NT2/D1 (cell line): ENCODE measurements at regions not wholly inside any gene's neighbourhood (a gene's known extent, or its start where the extent isn't known, plus 50 kb on each side); places are given as distances from the start of the nearest gene placed in this dataset.

ENCODE experiments used
- DNase-seq: peaks from one replicate; pipeline ENCODE4 v3.0.0-alpha.2; 2011; ENCODE audit warnings: low read depth, low spot score
- H3K27me3 ChIP-seq: 2 replicates; pipeline ENCODE4 v1.6.0; 2011; ENCODE audit warnings: mild to moderate bottlenecking; ENCODE audit not compliant: insufficient read length, insufficient read depth
- H3K36me3 ChIP-seq: 2 replicates; pipeline ENCODE4 v1.6.1; 2011; ENCODE audit warnings: mild to moderate bottlenecking, low read length, mixed read lengths; ENCODE audit not compliant: insufficient read depth, insufficient read length
- H3K4me1 ChIP-seq: 2 replicates; pipeline ENCODE4 v1.5.1; 2011; ENCODE audit not compliant: insufficient read depth, insufficient read length
- H3K4me3 ChIP-seq: 2 replicates; pipeline ENCODE4 v1.5.1; 2011; ENCODE audit warnings: low read depth; ENCODE audit not compliant: insufficient read length
- H3K9ac ChIP-seq: 2 replicates; pipeline ENCODE4 v1.6.0; 2011; ENCODE audit warnings: low read depth; ENCODE audit not compliant: insufficient read length
- H3K9me3 ChIP-seq: 2 replicates; pipeline ENCODE4 v1.5.1; 2011; ENCODE audit warnings: mild to moderate bottlenecking, low read length; ENCODE audit not compliant: insufficient read depth
- SUZ12 ChIP-seq: IDR thresholded peaks from 2 replicates; pipeline ENCODE4 v1.6.1; 2011; ENCODE audit not compliant: insufficient read length, insufficient read depth; ENCODE audit errors: extremely low read depth
- YY1 ChIP-seq: IDR thresholded peaks from 2 replicates; pipeline ENCODE4 v1.6.1; 2011; ENCODE audit not compliant: insufficient read length, insufficient read depth
- ZNF274 ChIP-seq: IDR thresholded peaks from 2 replicates; pipeline ENCODE4 v1.6.1; 2011; ENCODE audit warnings: mild to moderate bottlenecking, low read depth, low read length

GRCh38 chr17:14752011-14752410 is 451.1 kb downstream of the HS3ST3B1 start:
- Histone ChIP-seq H3K9ac (no peak overlapping the region), H3K4me1 (no peaks in the 10 kb centered on the region)
- no peak for TF ChIP-seq ZNF274
- TF ChIP-seq SUZ12, result no peak
- TF ChIP-seq YY1, result no peak

GRCh38 chr17:14750866-14751265 is 450.0 kb downstream of the HS3ST3B1 start:
- H3K9ac ChIP-seq, result no peak overlapping the region
- H3K36me3 ChIP-seq, result no peaks in the 10 kb centered on the region
- no peaks in the 10 kb centered on the region for H3K9me3 ChIP-seq
- no peaks in the 10 kb centered on the region for H3K27me3 ChIP-seq
- no peak overlapping the region for H3K4me3 ChIP-seq
- TF ChIP-seq ZNF274 (no peak), YY1 (no peak), SUZ12 (no peak)
- no peak for DNase-seq
- H3K4me1 ChIP-seq, result no peaks in the 10 kb centered on the region

More at GRCh38 chr17:14752011-14752410, 451.1 kb downstream of the HS3ST3B1 start:
- Histone ChIP-seq H3K9me3 (no peaks in the 10 kb centered on the region), H3K36me3 (no peaks in the 10 kb centered on the region), H3K4me3 (no peak overlapping the region), H3K27me3 (no peaks in the 10 kb centered on the region)
- DNase-seq, result no peak

GRCh38 chr17:14749269-14749668 is 448.4 kb downstream of the HS3ST3B1 start:
- no peaks in the 10 kb centered on the region for H3K36me3 ChIP-seq
- H3K4me3 ChIP-seq, result no peak overlapping the region
- H3K9ac ChIP-seq, result no peak overlapping the region
- DNase-seq, result no peak
- TF ChIP-seq SUZ12, result no peak
- no peak for TF ChIP-seq YY1
- TF ChIP-seq ZNF274, result no peak
- no peaks in the 10 kb centered on the region for H3K27me3 ChIP-seq
- no peaks in the 10 kb centered on the region for H3K4me1 ChIP-seq
- H3K9me3 ChIP-seq, result no peaks in the 10 kb centered on the region

GRCh38 chr17:14748036-14748710 is 447.3 kb downstream of the HS3ST3B1 start:
- Histone ChIP-seq H3K4me3 (no peak overlapping the region), H3K9me3 (no peaks in the 10 kb centered on the region), H3K36me3 (no peaks in the 10 kb centered on the region), H3K9ac (no peak overlapping the region), H3K4me1 (no peaks in the 10 kb centered on the region), H3K27me3 (no peaks in the 10 kb centered on the region)
- no peak for TF ChIP-seq YY1
- TF ChIP-seq ZNF274, result no peak
- no peak for TF ChIP-seq SUZ12
- DNase-seq, result no peak

- no peaks in the 10 kb centered on the region for H3K27me3 ChIP-seq
- no peaks in the 10 kb centered on the region for H3K36me3 ChIP-seq
- H3K4me1 ChIP-seq, result no peaks in the 10 kb centered on the region
- no peak overlapping the region for H3K4me3 ChIP-seq
- no peak overlapping the region for H3K9ac ChIP-seq
- no peak for DNase-seq
- no peaks in the 10 kb centered on the region for H3K9me3 ChIP-seq
- TF ChIP-seq ZNF274, result no peak
- no peak for TF ChIP-seq YY1
Measured at GRCh38 chr17:14747603-14747950, 446.7 kb downstream of the HS3ST3B1 start.

- no peaks in the 10 kb centered on the region for H3K9me3 ChIP-seq
- TF ChIP-seq ZNF274 (no peak), SUZ12 (no peak), YY1 (no peak)
- no peaks in the 10 kb centered on the region for H3K4me1 ChIP-seq
- no peaks in the 10 kb centered on the region for H3K36me3 ChIP-seq
- no peak overlapping the region for H3K4me3 ChIP-seq
- H3K9ac ChIP-seq, result no peak overlapping the region
- no peaks in the 10 kb centered on the region for H3K27me3 ChIP-seq
- no peak for DNase-seq
Measured at GRCh38 chr17:14746822-14747602, 446.1 kb downstream of the HS3ST3B1 start.

GRCh38 chr17:14745541-14745940 is 444.7 kb downstream of the HS3ST3B1 start:
- Histone ChIP-seq H3K36me3 (no peaks in the 10 kb centered on the region), H3K4me1 (no peaks in the 10 kb centered on the region), H3K27me3 (no peaks in the 10 kb centered on the region), H3K4me3 (no peak overlapping the region), H3K9ac (no peak overlapping the region), H3K9me3 (no peaks in the 10 kb centered on the region)
- TF ChIP-seq YY1, result no peak
- no peak for TF ChIP-seq ZNF274
- TF ChIP-seq SUZ12, result no peak
- no peak for DNase-seq
